Upper lobe of right lung (tissue), 1 donor: ENCODE measurements at regions not wholly inside any gene's neighbourhood (a gene's known extent, or its start where the extent isn't known, plus 50 kb on each side); places are given as distances from the start of the nearest gene placed in this dataset.

ENCODE experiments used
- ATAC-seq: fragments of 200-7000 bp; cut with Tn5 transposase; one replicate; pipeline ENCODE4 v1.9.1; 2020; ENCODE audit warnings: mild to moderate bottlenecking, moderate library complexity
- DNase-seq: peaks from one replicate; pipeline ENCODE4 v3.0.0-alpha.2; 2020
- H3K27ac ChIP-seq: fragments of 200-600 bp; one replicate; pipeline ENCODE4 v1.8.0; 2022
- H3K27me3 ChIP-seq: fragments of 200-600 bp; one replicate; pipeline ENCODE4 v1.8.0; 2022; ENCODE audit warnings: mild to moderate bottlenecking
- H3K36me3 ChIP-seq: fragments of 200-600 bp; one replicate; pipeline ENCODE4 v1.8.0; 2022
- H3K4me1 ChIP-seq: fragments of 200-600 bp; one replicate; pipeline ENCODE4 v1.8.0; 2022
- H3K4me3 ChIP-seq: fragments of 200-600 bp; one replicate; pipeline ENCODE4 v1.8.0; 2022; ENCODE audit warnings: mild to moderate bottlenecking
- H3K9me3 ChIP-seq: fragments of 200-600 bp; one replicate; pipeline ENCODE4 v1.8.0; 2022
- intact Hi-C: fragments of 100-400 bp; cut with DNase I; formaldehyde crosslinking; loops from one replicate; pipeline ENCODE4 v1.11.0; 2022
- TF ChIP-seq, protein P1 (sequence below): fragments of 200-600 bp; IDR thresholded peaks from one replicate; pipeline ENCODE4 v1.8.0; 2022; ENCODE audit warnings: antibody characterized with exemption
- donor health status: DM: no; HTN: yes; CAD: no; lungs with severe emphysema.

DNA sequence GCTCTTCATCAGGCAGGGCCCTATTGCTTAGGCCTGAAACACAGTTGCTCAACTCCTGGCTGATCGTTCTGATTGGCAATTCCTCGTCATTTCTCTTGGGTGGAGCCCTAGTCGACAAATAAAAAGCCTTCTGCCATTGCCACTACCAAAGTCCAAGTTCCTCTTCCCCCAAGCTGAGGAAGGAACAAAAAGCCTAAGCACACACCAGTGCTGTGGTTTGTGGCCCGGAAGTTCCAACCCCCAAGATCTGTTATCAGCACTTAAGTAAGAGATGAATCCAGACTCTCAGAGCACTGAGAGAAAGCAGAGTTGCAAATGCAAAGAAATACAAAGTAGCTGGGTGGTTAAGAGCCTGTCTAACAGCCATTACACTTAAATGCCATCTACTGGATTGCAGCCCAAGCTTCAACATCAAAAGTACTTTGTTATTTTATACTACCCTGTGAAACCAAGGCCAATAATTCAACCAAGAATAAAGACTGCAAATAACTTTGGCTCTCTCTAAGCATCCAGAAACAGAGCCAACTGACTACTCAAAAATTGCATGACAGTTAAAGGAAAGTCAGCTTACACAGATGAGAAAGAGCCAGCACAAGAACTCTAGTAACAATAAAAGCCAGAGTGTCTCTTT, 1024.0 kb downstream of the GRIK2 start:
- Histone ChIP-seq H3K27me3 (no peaks in the 10 kb centered on the region), H3K36me3 (no peaks in the 10 kb centered on the region), H3K4me1 (no peaks in the 10 kb centered on the region), H3K9me3 (no peaks in the 10 kb centered on the region), H3K27ac (no peak overlapping the region), H3K4me3 (no peak overlapping the region)
- no peak for DNase-seq
- TF ChIP-seq, protein P1, sequence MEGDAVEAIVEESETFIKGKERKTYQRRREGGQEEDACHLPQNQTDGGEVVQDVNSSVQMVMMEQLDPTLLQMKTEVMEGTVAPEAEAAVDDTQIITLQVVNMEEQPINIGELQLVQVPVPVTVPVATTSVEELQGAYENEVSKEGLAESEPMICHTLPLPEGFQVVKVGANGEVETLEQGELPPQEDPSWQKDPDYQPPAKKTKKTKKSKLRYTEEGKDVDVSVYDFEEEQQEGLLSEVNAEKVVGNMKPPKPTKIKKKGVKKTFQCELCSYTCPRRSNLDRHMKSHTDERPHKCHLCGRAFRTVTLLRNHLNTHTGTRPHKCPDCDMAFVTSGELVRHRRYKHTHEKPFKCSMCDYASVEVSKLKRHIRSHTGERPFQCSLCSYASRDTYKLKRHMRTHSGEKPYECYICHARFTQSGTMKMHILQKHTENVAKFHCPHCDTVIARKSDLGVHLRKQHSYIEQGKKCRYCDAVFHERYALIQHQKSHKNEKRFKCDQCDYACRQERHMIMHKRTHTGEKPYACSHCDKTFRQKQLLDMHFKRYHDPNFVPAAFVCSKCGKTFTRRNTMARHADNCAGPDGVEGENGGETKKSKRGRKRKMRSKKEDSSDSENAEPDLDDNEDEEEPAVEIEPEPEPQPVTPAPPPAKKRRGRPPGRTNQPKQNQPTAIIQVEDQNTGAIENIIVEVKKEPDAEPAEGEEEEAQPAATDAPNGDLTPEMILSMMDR = no peak
- ATAC-seq = no peak
- intact Hi-C loops = no loop called here

DNA sequence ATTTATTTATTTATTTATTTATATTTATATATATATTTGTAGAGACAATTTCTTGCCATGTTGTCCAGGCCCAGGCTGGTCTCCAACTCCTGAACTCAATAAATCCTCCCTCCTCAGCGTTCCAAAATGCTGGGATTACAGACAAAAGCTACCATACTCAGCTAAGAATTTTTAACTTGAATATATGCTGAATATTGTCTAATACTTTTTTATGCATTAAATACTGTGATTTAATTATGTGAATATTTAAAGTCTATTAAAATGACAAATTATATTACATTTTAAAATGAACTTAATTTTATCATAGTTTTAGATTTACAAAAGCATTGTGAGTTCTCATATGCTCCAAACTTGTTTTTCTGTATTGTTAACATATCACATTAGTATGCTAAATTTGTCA, 1022.4 kb downstream of the GRIK2 start:
- H3K4me3 ChIP-seq = no peak overlapping the region
- no peaks in the 10 kb centered on the region for H3K4me1 ChIP-seq
- TF ChIP-seq, protein P1 = no peak
- H3K27ac ChIP-seq = no peak overlapping the region
- no peaks in the 10 kb centered on the region for H3K36me3 ChIP-seq
- DNase-seq (no peak), ATAC-seq (no peak)
- no peaks in the 10 kb centered on the region for H3K9me3 ChIP-seq
- H3K27me3 ChIP-seq = no peaks in the 10 kb centered on the region
- intact Hi-C loops = no loop called here

DNA sequence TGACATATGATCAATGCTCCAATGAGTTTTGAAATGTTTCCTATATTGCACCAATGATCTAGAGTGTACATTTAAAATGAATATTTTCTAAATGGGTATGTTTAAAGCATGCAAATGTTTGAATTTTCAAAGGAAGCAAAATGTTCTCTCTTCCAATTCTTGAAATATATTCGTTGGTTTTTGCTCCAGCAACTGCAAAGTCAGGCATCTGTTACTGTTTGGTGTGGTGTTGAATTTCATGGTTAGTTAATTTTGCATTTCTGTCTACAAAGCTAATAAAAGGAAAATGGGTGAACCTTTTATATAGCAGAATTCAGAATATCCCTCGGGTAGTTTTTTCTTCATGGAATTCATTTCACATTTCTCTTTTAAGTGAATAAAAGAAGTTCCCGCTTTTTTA, 1018.3 kb downstream of the GRIK2 start:
- TF ChIP-seq, protein P1 = no peak
- no peaks in the 10 kb centered on the region for H3K9me3 ChIP-seq
- H3K4me3 ChIP-seq = no peak overlapping the region
- no peak for DNase-seq
- no peak for ATAC-seq
- H3K4me1 ChIP-seq = no peaks in the 10 kb centered on the region
- no peaks in the 10 kb centered on the region for H3K27me3 ChIP-seq
- intact Hi-C loops = no loop called here
- no peaks in the 10 kb centered on the region for H3K36me3 ChIP-seq
- no peak overlapping the region for H3K27ac ChIP-seq

DNA sequence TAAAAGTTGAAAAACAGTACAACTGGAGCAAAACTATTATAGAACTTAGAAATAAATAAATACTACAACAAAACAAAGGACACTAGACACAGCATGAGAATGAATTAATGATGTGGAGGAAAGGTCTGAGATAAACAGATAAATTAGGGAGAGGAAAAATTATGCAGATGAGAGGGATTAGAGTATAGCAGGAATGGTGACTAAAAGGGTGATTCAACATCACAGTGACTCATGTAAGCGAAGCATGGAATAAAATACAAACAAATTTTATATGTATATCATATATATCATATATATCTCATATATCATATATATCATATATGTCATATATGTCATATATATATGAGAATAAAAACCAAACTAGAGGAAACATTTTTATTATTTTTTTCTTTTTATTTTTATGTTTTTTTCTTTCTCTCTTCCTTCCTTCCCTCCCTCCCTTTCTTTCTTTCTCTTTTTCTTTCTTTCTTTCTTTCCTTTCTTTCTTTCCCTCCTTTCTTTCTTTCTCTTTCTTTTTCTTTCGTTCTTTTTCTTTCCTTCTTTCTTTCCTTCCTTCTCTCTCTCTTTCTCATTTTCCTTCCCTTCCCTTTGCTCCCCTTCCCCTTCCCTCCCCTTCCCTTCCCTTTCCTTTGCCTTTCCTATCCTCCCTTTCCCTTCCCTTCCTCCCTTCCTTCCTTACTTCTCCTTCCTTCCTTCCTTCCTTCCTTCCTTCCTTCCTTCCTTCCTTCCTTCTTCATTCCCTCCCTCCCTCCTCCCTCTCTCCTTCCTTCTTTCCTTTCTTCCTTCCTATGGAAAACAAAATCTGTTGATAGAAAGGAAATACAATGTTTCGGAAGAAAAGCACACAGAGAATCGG, 1014.6 kb downstream of the GRIK2 start:
- TF ChIP-seq, protein P1 = no peak

DNA sequence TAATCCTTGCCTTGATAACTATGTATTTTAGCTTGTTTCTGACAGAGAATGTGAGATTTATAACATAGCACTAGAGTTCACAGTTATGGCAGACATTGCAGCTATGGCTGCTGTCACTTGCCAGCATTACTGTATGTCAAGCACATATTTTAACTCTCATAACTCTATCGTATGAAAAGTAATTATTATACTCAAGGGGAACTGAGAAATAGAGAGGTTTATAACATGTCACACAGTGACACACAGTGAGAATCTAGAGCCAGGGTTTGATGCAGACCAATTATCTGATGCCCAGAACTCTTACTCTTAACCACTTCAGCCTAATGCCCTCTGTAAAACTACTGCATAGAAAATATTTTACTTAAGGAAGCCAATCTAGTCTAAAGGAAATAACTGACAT, 1012.4 kb downstream of the GRIK2 start:
- Histone ChIP-seq H3K4me1 (no peaks in the 10 kb centered on the region), H3K27ac (no peak overlapping the region), H3K4me3 (no peak overlapping the region), H3K9me3 (no peaks in the 10 kb centered on the region), H3K27me3 (no peaks in the 10 kb centered on the region), H3K36me3 (no peaks in the 10 kb centered on the region)
- no peak for ATAC-seq
- TF ChIP-seq, protein P1 = no peak
- no peak for DNase-seq
- intact Hi-C loops = no loop called here

More for the DNA sequence above, 1014.6 kb downstream of the GRIK2 start:
- no peaks in the 10 kb centered on the region for H3K9me3 ChIP-seq
- H3K4me3 ChIP-seq = no peak overlapping the region
- H3K27ac ChIP-seq = no peak overlapping the region
- no peaks in the 10 kb centered on the region for H3K4me1 ChIP-seq
- H3K36me3 ChIP-seq = no peaks in the 10 kb centered on the region
- intact Hi-C loops = no loop called here
- ATAC-seq = no peak
- no peaks in the 10 kb centered on the region for H3K27me3 ChIP-seq
- no peak for DNase-seq
